ENCODE measurements at regions not wholly inside any gene's neighbourhood (a gene's known extent, or its start where the extent isn't known, plus 50 kb on each side); places are given as distances from the start of the nearest gene placed in this dataset.

- H3K4me1 ChIP-seq (ENCODE audit: control insufficient read depth, insufficient read depth, low read length) = no peaks in the 10 kb centered on the region
- CTCF ChIA-PET = interaction anchor here (0.5 to 2.8 kb wide), 12 partner anchors 9 to 1638 kb away, joined by 3 to 12 read pairs (median 4); no protein-coding TSS in a partner anchor
- no peak overlapping the region for H3K4me3 ChIP-seq (ENCODE audit: low read depth, low read length)
- POLR2A ChIA-PET = no interaction called here
- no peaks in the 10 kb centered on the region for H3K36me3 ChIP-seq (ENCODE audit: control insufficient read depth in 2 of 2, insufficient read depth in 1 of 2, low read length in 2 of 2)
- no peaks in the 10 kb centered on the region for H3K9me3 ChIP-seq (ENCODE audit: control insufficient read depth, insufficient read depth, low read depth, low read length)
- TF ChIP-seq ZNF654 (tag by site-specific recombination; IDR thresholded peaks at IDR 0.05; ENCODE audit: low read depth) (peak; percentile 58), KLF17 (tag by site-specific recombination; IDR thresholded peaks at IDR 0.05) (no peak)
- H3K27ac ChIP-seq (ENCODE audit: extremely low read depth, low read depth, low read length) = no peak overlapping the region
These were observed 682.6 kb downstream of the KCNA4 start for GRCh38 chr11:29333993-29334775.

- ChIA-PET POLR2A (interaction anchor here (0.5 kb wide), 1 partner anchor 1632 kb away, joined by 5 read pairs; no protein-coding TSS in a partner anchor), CTCF (interaction anchor here (0.6 to 2.5 kb wide), 4 partner anchors 10 to 482 kb away, joined by 3 to 14 read pairs (median 4); no protein-coding TSS in a partner anchor)
- H3K36me3 ChIP-seq (ENCODE audit: control insufficient read depth in 2 of 2, insufficient read depth in 1 of 2, low read length in 2 of 2) = no peaks in the 10 kb centered on the region
- H3K9me3 ChIP-seq (ENCODE audit: control insufficient read depth, insufficient read depth, low read depth, low read length) = no peaks in the 10 kb centered on the region
- no peak overlapping the region for H3K27ac ChIP-seq (ENCODE audit: extremely low read depth, low read depth, low read length)
- no peak overlapping the region for H3K4me3 ChIP-seq (ENCODE audit: low read depth, low read length)
- no peaks in the 10 kb centered on the region for H3K4me1 ChIP-seq (ENCODE audit: control insufficient read depth, insufficient read depth, low read length)
- no peak for TF ChIP-seq HOXC10 (CRISPR knock-in tag; IDR thresholded peaks at IDR 0.05)
- no peak for TF ChIP-seq ZNF548 (tag by site-specific recombination; IDR thresholded peaks at IDR 0.05)
- TF ChIP-seq ZNF394 (tag by site-specific recombination; IDR thresholded peaks at IDR 0.05; ENCODE audit: borderline replicate concordance) = no peak
- TF ChIP-seq YY2 (tag by site-specific recombination; IDR thresholded peaks at IDR 0.05) = no peak
- no peak for TF ChIP-seq ZNF24 (tag by site-specific recombination; IDR thresholded peaks at IDR 0.05)
These were observed 685.3 kb downstream of the KCNA4 start for GRCh38 chr11:29331451-29332010.

GRCh38 chr11:29328961-29329441 is 687.8 kb downstream of the KCNA4 start:
- Histone ChIP-seq H3K27ac (ENCODE audit: extremely low read depth, low read depth, low read length) (no peak overlapping the region), H3K36me3 (ENCODE audit: control insufficient read depth in 2 of 2, insufficient read depth in 1 of 2, low read length in 2 of 2) (no peaks in the 10 kb centered on the region), H3K4me1 (ENCODE audit: control insufficient read depth, insufficient read depth, low read length) (no peaks in the 10 kb centered on the region), H3K9me3 (ENCODE audit: control insufficient read depth, insufficient read depth, low read depth, low read length) (no peaks in the 10 kb centered on the region), H3K4me3 (ENCODE audit: low read depth, low read length) (no peak overlapping the region)
- no peak for TF ChIP-seq WT1 (tag by site-specific recombination; IDR thresholded peaks at IDR 0.05)
- TF ChIP-seq ZBTB49 (tag by site-specific recombination; IDR thresholded peaks at IDR 0.05; ENCODE audit: low read depth) = no peak
- no peak for TF ChIP-seq ZNF274 (IDR thresholded peaks at IDR 0.05; ENCODE audit: low read length)
- no peak for TF ChIP-seq ZNF274 (tag by site-specific recombination; IDR thresholded peaks at IDR 0.05; ENCODE audit: borderline replicate concordance)
- TF ChIP-seq ZNF654 (tag by site-specific recombination; IDR thresholded peaks at IDR 0.05; ENCODE audit: low read depth) = peak; percentile 40; the same call in 1 of the 2 replicates
- ChIA-PET POLR2A (no interaction called here), CTCF (interaction anchor here (0.5 to 3.1 kb wide), 31 partner anchors 8 to 1832 kb away, joined by 3 to 23 read pairs (median 4); partner anchors contain the start of gene BDNF)

GRCh38 chr11:29327891-29328290 is 688.9 kb downstream of the KCNA4 start:
- TF ChIP-seq EGR2 (tag by site-specific recombination; IDR thresholded peaks at IDR 0.05; ENCODE audit: low read depth) (no peak), ZNF513 (tag by site-specific recombination; IDR thresholded peaks at IDR 0.05) (no peak)
- CTCF ChIA-PET = interaction anchor here (0.7 to 3.1 kb wide), 10 partner anchors 9 to 1632 kb away, joined by 3 to 23 read pairs (median 5); no protein-coding TSS in a partner anchor
- no peaks in the 10 kb centered on the region for H3K36me3 ChIP-seq (ENCODE audit: control insufficient read depth in 2 of 2, insufficient read depth in 1 of 2, low read length in 2 of 2)
- no peak overlapping the region for H3K4me3 ChIP-seq (ENCODE audit: low read depth, low read length)
- no peaks in the 10 kb centered on the region for H3K4me1 ChIP-seq (ENCODE audit: control insufficient read depth, insufficient read depth, low read length)
- POLR2A ChIA-PET = no interaction called here
- no peak overlapping the region for H3K27ac ChIP-seq (ENCODE audit: extremely low read depth, low read depth, low read length)
- H3K9me3 ChIP-seq (ENCODE audit: control insufficient read depth, insufficient read depth, low read depth, low read length) = no peaks in the 10 kb centered on the region
